Smooth muscle cell (in vitro differentiated cells): ENCODE measurements at regions not wholly inside any gene's neighbourhood (a gene's known extent, or its start where the extent isn't known, plus 50 kb on each side); places are given as distances from the start of the nearest gene placed in this dataset.

Source experiments
- DNase-seq: peaks from one replicate; lab custom pipeline; 2025; ENCODE audit not compliant: unreplicated experiment; lab: John Stamatoyannopoulos, UW
- H2AFZ ChIP-seq: fragments of 200-600 bp; sonication (generic); 2 replicates; pipeline ENCODE4 v1.6.0; 2016; ENCODE audit warnings: antibody characterized with exemption, low read depth, mild to moderate bottlenecking
- H3F3A ChIP-seq: fragments of 200-600 bp; sonication (generic); 2 replicates; pipeline ENCODE4 v1.6.0; 2017; ENCODE audit warnings: antibody characterized with exemption, low read depth
- H3K27ac ChIP-seq: fragments of 200-600 bp; sonication (generic); 2 replicates; pipeline ENCODE4 v1.5.1; 2016; ENCODE audit warnings: low read depth, mild to moderate bottlenecking
- H3K27me3 ChIP-seq: fragments of 200-600 bp; sonication (generic); 2 replicates; pipeline ENCODE4 v1.6.1; 2016; ENCODE audit warnings: low read depth, mild to moderate bottlenecking
- H3K36me3 ChIP-seq: fragments of 200-600 bp; sonication (generic); 2 replicates; pipeline ENCODE4 v1.5.1; 2016; ENCODE audit warnings: low read depth
- H3K4me1 ChIP-seq: fragments of 200-600 bp; sonication (generic); 2 replicates; pipeline ENCODE4 v1.5.1; 2016; ENCODE audit warnings: low read depth
- H3K4me2 ChIP-seq: fragments of 200-600 bp; sonication (generic); 2 replicates; pipeline ENCODE4 v1.6.0; 2016; ENCODE audit warnings: mild to moderate bottlenecking
- H3K4me3 ChIP-seq: fragments of 200-600 bp; sonication (generic); 2 replicates; pipeline ENCODE4 v1.5.1; 2016; ENCODE audit warnings: mild to moderate bottlenecking
- H3K79me2 ChIP-seq: fragments of 200-600 bp; sonication (generic); 2 replicates; pipeline ENCODE4 v1.6.0; 2016; ENCODE audit warnings: low read depth, mild to moderate bottlenecking
- H3K9ac ChIP-seq: fragments of 200-600 bp; sonication (generic); 2 replicates; pipeline ENCODE4 v1.6.0; 2016; ENCODE audit warnings: low read depth
- H3K9me3 ChIP-seq: fragments of 200-600 bp; sonication (generic); replicated peaks from 2 replicates; pipeline ENCODE4 v1.5.1; 2016; ENCODE audit warnings: low read depth
- H4K20me1 ChIP-seq: fragments of 200-600 bp; sonication (generic); 2 replicates; pipeline ENCODE4 v1.6.0; 2016; ENCODE audit warnings: low read depth
- CTCF ChIP-seq: fragments of 200-600 bp; sonication (generic); IDR thresholded peaks from 2 replicates; pipeline ENCODE4 v1.5.1; 2017; ENCODE audit warnings: borderline replicate concordance, mild to moderate bottlenecking, antibody characterized with exemption; ENCODE audit not compliant: insufficient read depth, poor library complexity, severe bottlenecking
- WGBS: methylation state at CpG from one replicate; pipeline ENCODE4 v1.1.7; 2016; ENCODE audit warnings: low lambda C conversion rate; 5-methylcytosine and 5-hydroxymethylcytosine counted together

GRCh38 chr2:138087751-138088593, 123.7 kb downstream of the HNMT start:
- TF ChIP-seq CTCF: no peak
- no peaks in the 10 kb centered on the region for H3K79me2 ChIP-seq

GRCh38 chr2:138090330-138090729, 126.1 kb downstream of the HNMT start:
- Histone ChIP-seq H3K4me3 (no peak overlapping the region), H3K36me3 (no peaks in the 10 kb centered on the region), H3K4me1 (peaks cover 14% of the 10 kb centered on the region), H3K9me3 (no peaks in the 10 kb centered on the region), H3K4me2 (no peak overlapping the region), H2AFZ (no peak overlapping the region), H3K27me3 (peaks cover 11% of the 10 kb centered on the region), H3F3A (no peaks in the 10 kb centered on the region), H3K9ac (no peak overlapping the region), H3K27ac (no peak overlapping the region), H3K79me2 (no peaks in the 10 kb centered on the region), H4K20me1 (no peaks in the 10 kb centered on the region)
- peak; percentile 45 for TF ChIP-seq CTCF
- no peak for DNase-seq
- 96% methylated on average over 1 of the region's 1 CpG for WGBS

More at GRCh38 chr2:138087751-138088593, 123.7 kb downstream of the HNMT start:
- no peaks in the 10 kb centered on the region for H4K20me1 ChIP-seq
- WGBS: 61% methylated on average over 13 of the region's 13 CpGs
- H3K9me3 ChIP-seq: no peaks in the 10 kb centered on the region
- no peaks in the 10 kb centered on the region for H3K36me3 ChIP-seq
- no peak overlapping the region for H3K9ac ChIP-seq
- peaks cover 4% of the 10 kb centered on the region for H3K4me1 ChIP-seq
- no peak overlapping the region for H2AFZ ChIP-seq
- H3F3A ChIP-seq: no peaks in the 10 kb centered on the region
- no peak overlapping the region for H3K27ac ChIP-seq
- DNase-seq: no peak
- no peak overlapping the region for H3K4me3 ChIP-seq
- no peak overlapping the region for H3K4me2 ChIP-seq
- H3K27me3 ChIP-seq: peaks cover under 1% of the 10 kb centered on the region

GRCh38 chr2:138093455-138093854, 129.2 kb downstream of the HNMT start:
- H3K4me1 ChIP-seq: peaks cover 9% of the 10 kb centered on the region
- H3K4me2 ChIP-seq: no peak overlapping the region
- no peak for DNase-seq
- peaks cover 11% of the 10 kb centered on the region for H3K27me3 ChIP-seq
- H4K20me1 ChIP-seq: no peaks in the 10 kb centered on the region
- H3K79me2 ChIP-seq: no peaks in the 10 kb centered on the region
- H3K36me3 ChIP-seq: no peaks in the 10 kb centered on the region
- H3K9me3 ChIP-seq: no peaks in the 10 kb centered on the region
- no peak overlapping the region for H2AFZ ChIP-seq
- H3K4me3 ChIP-seq: no peak overlapping the region
- TF ChIP-seq CTCF: no peak
- H3K27ac ChIP-seq: no peak overlapping the region
- WGBS: 88% methylated on average over 4 of the region's 4 CpGs
- H3K9ac ChIP-seq: no peak overlapping the region
- no peaks in the 10 kb centered on the region for H3F3A ChIP-seq

- Histone ChIP-seq H3K9me3 (no peaks in the 10 kb centered on the region), H3K9ac (no peak overlapping the region), H3K36me3 (no peaks in the 10 kb centered on the region), H3K27me3 (peaks cover 11% of the 10 kb centered on the region), H3K4me2 (no peak overlapping the region), H3K79me2 (no peaks in the 10 kb centered on the region), H3K27ac (no peak overlapping the region), H3F3A (no peaks in the 10 kb centered on the region), H3K4me1 (peaks cover 9% of the 10 kb centered on the region), H3K4me3 (no peak overlapping the region), H2AFZ (no peak overlapping the region), H4K20me1 (no peaks in the 10 kb centered on the region)
- 40% methylated on average over 3 of the region's 3 CpGs for WGBS
- DNase-seq: no peak
- no peak for TF ChIP-seq CTCF
Measured at GRCh38 chr2:138094031-138094430, 129.8 kb downstream of the HNMT start.
